SK-N-MC (cell line): ENCODE measurements at regions not wholly inside any gene's neighbourhood (a gene's known extent, or its start where the extent isn't known, plus 50 kb on each side); places are given as distances from the start of the nearest gene placed in this dataset.
"Not testable (repeated sequence)": the region's sequence is repeated elsewhere in the genome, so short reads cannot be mapped to it uniquely, and the experiment has no call there.

ENCODE experiments used
- DNase-seq: peaks from one replicate; pipeline ENCODE4 v3.0.0-alpha.2; 2011; ENCODE audit warnings: low read depth, low spot score
- H3K27ac ChIP-seq: fragments of 200-600 bp; sonication (generic); 2 replicates; pipeline ENCODE4 v1.5.1; 2016; ENCODE audit warnings: mixed run types
- H3K36me3 ChIP-seq: fragments of 200-600 bp; sonication (generic); 2 replicates; pipeline ENCODE4 v1.6.1; 2017; ENCODE audit warnings: antibody characterized with exemption, low read length, mixed read lengths; ENCODE audit not compliant: insufficient read depth
- H3K4me3 ChIP-seq: fragments of 200-600 bp; sonication (generic); 2 replicates; pipeline ENCODE4 v1.5.1; 2016
- H3K9ac ChIP-seq: fragments of 200-600 bp; sonication (generic); 2 replicates; pipeline ENCODE4 v1.8.0; 2017; ENCODE audit warnings: mixed run types, mixed read lengths; ENCODE audit not compliant: insufficient read length
- H3K9me3 ChIP-seq: fragments of 200-600 bp; sonication (generic); 2 replicates; pipeline ENCODE4 v1.6.1; 2017; ENCODE audit warnings: low read depth, mild to moderate bottlenecking, antibody characterized with exemption, low read length, moderate library complexity, mixed read lengths
- EZH2 ChIP-seq: fragments of 200-600 bp; sonication (generic); IDR thresholded peaks from one replicate; pipeline ENCODE4 v1.6.1; 2017; ENCODE audit warnings: antibody characterized with exemption
- FOXP2 ChIP-seq: optimal IDR thresholded peaks from 2 replicates; pipeline ENCODE3; 2011; ENCODE audit warnings: mild to moderate bottlenecking, moderate library complexity; ENCODE audit not compliant: insufficient read depth; ENCODE audit errors: extremely low read length, control extremely low read depth
- POLR2AphosphoS5 ChIP-seq: IDR thresholded peaks from 2 replicates; pipeline ENCODE4 v1.6.1; 2012; ENCODE audit warnings: mild to moderate bottlenecking, low read depth, low read length, borderline replicate concordance

GRCh38 chrX:114046695-114047279 lies 537.1 kb upstream of the HTR2C start:
- Histone ChIP-seq H3K36me3 (no peaks in the 10 kb centered on the region), H3K9me3 (no peaks in the 10 kb centered on the region)
- TF ChIP-seq FOXP2 (no peak), EZH2 (no peak), POLR2AphosphoS5 (no peak)

GRCh38 chrX:114041470-114041869 lies 542.4 kb upstream of the HTR2C start:
- not testable (repeated sequence) for DNase-seq, H3K9me3 ChIP-seq, H3K4me3 ChIP-seq, H3K36me3 ChIP-seq, H3K9ac ChIP-seq, H3K27ac ChIP-seq

More at GRCh38 chrX:114046695-114047279, 537.1 kb upstream of the HTR2C start:
- Histone ChIP-seq H3K27ac (no peak overlapping the region), H3K4me3 (no peak overlapping the region), H3K9ac (no peak overlapping the region)
- DNase-seq: no peak

- not testable (repeated sequence) for H3K4me3 ChIP-seq, H3K27ac ChIP-seq, DNase-seq, H3K9ac ChIP-seq, H3K36me3 ChIP-seq, H3K9me3 ChIP-seq
Observed at GRCh38 chrX:114040661-114041269, 543.1 kb upstream of the HTR2C start.

GRCh38 chrX:114040111-114040510 lies 543.8 kb upstream of the HTR2C start:
- H3K36me3 ChIP-seq, H3K4me3 ChIP-seq, DNase-seq, H3K9ac ChIP-seq, H3K9me3 ChIP-seq, H3K27ac ChIP-seq: not testable (repeated sequence)

- no peak overlapping the region for H3K9ac ChIP-seq
- H3K9me3 ChIP-seq: no peaks in the 10 kb centered on the region
- H3K36me3 ChIP-seq: no peaks in the 10 kb centered on the region
- DNase-seq: no peak
- H3K4me3 ChIP-seq: no peak overlapping the region
- H3K27ac ChIP-seq: no peak overlapping the region
- TF ChIP-seq EZH2 (no peak), POLR2AphosphoS5 (no peak), FOXP2 (no peak)
Observed at GRCh38 chrX:114038358-114038757, 545.5 kb upstream of the HTR2C start.

- Histone ChIP-seq H3K27ac (no peak overlapping the region), H3K9ac (no peak overlapping the region), H3K9me3 (no peaks in the 10 kb centered on the region), H3K4me3 (no peak overlapping the region), H3K36me3 (no peaks in the 10 kb centered on the region)
- DNase-seq: no peak
- no peak for TF ChIP-seq EZH2
- TF ChIP-seq FOXP2: no peak
- TF ChIP-seq POLR2AphosphoS5: no peak
Observed at GRCh38 chrX:114037515-114037914, 546.4 kb upstream of the HTR2C start.

GRCh38 chrX:114028907-114029662 lies 554.8 kb upstream of the HTR2C start:
- Histone ChIP-seq H3K36me3 (no peaks in the 10 kb centered on the region), H3K27ac (no peak overlapping the region), H3K9ac (no peak overlapping the region), H3K9me3 (no peaks in the 10 kb centered on the region), H3K4me3 (no peak overlapping the region)
- TF ChIP-seq FOXP2 (no peak), POLR2AphosphoS5 (no peak), EZH2 (no peak)
- DNase-seq: no peak

GRCh38 chrX:114017086-114017485 lies 566.8 kb upstream of the HTR2C start:
- H3K9ac ChIP-seq: no peak overlapping the region
- TF ChIP-seq FOXP2 (no peak), EZH2 (no peak)
- H3K36me3 ChIP-seq: no peaks in the 10 kb centered on the region
- no peak overlapping the region for H3K4me3 ChIP-seq
- no peak for DNase-seq
- no peaks in the 10 kb centered on the region for H3K9me3 ChIP-seq
- H3K27ac ChIP-seq: no peak overlapping the region

- no peak for TF ChIP-seq POLR2AphosphoS5
- no peaks in the 10 kb centered on the region for H3K36me3 ChIP-seq
- H3K9me3 ChIP-seq: no peaks in the 10 kb centered on the region
Observed at GRCh38 chrX:114015966-114016365, 567.9 kb upstream of the HTR2C start.

More at GRCh38 chrX:114015966-114016365, 567.9 kb upstream of the HTR2C start:
- no peak for DNase-seq
- no peak overlapping the region for H3K4me3 ChIP-seq
- no peak overlapping the region for H3K9ac ChIP-seq
- H3K27ac ChIP-seq: no peak overlapping the region
